Stimulated activated CD4-positive, alpha-beta T cell treated with anti-CD3 and anti-CD28 coated beads, Interleukin-4, amount 100 ng/mL, for 24 hours (primary cell): ENCODE measurements at regions not wholly inside any gene's neighbourhood (a gene's known extent, or its start where the extent isn't known, plus 50 kb on each side); places are given as distances from the start of the nearest gene placed in this dataset.

ENCODE experiments used
- DNase-seq: peaks from one replicate; pipeline ENCODE4 v3.0.0-alpha.2; 2020

DNA sequence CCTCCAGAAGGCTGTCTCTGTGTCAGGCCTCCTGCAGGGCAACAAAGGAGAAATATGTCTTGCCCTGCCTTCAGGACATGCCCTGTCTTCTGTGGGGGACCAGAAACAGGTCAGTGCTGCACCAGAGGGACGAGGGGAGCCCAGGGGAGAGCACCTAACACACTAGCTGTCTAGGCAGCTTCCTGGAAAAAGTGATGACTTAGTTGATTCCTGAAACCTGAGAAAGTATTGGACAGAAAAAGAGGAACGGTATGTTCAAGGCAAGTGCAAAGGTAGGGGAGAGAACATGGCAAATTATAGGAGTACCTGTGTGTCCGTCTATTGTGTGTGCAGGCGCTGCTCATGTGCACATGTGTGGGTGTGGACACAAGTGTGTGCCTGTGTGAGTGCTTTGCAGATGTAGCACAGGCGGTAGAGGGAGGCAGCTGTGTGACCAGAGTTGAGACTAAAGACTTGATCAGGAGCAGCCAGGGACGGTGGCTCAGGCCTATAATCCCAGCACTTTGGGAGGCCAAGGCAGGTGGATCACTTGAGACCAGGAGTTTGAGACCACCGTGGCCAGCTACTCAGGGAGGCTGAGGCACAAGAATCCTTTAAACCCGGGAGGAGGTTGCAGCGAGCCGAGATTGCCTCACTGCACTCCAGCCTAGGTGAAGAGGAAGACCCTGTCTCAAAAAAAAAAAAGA is 119.5 kb downstream of the GYPC start:
- no peak for DNase-seq

DNA sequence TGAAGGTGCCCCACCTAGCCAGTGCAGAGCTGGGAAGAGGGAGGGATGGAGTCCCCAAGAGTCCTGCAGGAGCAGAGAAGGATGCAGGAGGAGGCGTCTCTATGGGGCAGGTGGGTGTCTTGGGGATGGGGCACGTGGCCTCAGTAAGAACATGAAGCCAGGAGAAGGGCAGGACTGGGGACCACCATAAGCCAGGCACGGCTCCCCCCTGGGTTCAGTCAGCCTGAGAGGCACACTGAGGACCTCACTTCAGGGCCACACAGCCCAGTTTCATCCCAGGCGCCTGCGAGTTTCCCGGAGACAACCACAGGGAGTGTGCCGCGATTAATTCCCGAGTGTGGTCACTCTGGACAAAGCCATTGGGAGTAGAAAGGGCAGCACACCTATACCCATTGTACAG is 120.3 kb downstream of the GYPC start:
- DNase-seq, result no peak

DNA sequence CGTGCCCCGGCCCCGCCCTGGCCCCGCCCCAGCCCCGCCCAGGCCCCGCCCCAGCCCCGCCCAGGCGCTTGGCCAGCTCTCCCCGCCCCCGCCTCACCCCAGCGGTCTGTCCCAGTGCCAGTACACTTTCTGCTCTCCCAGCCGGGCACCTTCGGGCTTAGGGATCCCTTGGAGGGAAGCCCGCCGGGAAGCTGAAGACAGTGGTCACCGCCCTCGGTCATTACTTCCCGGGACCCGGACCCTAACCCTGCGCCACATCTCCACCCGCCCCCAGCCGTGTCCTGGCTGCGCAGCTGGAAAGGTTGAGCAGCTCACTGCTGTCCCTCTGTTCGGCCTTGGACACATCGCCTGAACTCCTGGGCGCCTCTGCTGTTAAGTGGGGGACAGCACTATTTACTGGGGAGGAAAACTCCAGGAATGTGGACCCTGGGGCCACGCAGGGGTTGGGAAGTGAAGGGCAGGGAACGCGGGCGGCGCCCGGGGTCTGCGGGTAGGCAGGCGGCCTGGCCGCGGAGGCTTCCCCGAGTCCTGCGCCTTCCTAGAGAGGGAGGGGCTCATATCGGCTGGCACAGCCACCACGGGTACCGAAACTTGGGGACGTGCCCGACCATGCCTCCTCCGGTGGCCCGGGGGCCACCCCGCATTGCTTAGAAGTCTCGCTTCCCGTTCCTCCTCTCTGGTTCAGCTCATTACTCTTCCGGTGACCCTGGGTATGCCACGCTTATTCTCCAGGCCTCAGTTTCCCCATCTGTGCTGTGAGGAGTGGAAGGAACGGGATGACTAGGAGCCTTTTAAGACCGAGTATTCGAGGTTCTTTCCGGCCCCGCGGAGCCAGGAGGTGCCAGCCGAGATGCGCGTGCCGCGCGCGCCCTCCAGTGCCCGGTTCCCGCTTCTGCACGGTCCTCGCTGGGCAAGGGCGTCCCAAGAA is 121.0 kb downstream of the GYPC start:
- peak; percentile 80 for DNase-seq

DNA sequence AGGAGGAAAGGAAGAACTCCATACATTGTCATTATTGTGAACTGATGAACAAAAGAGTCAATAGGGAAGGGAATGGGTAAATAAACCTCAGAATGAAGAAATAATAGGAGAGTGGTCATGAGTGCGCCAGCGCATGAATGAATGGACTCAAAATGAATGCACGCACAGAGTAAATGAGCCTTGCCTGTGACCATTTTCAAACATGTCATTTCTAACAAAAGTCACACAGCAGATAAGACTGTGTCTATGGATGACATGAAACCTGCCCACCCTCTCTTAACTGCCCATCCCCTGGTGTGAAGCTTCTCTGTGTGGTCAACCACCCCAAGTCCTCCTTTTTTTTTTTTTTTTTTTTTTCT is 121.1 kb upstream of the TEX51 start:
- DNase-seq, result no peak

DNA sequence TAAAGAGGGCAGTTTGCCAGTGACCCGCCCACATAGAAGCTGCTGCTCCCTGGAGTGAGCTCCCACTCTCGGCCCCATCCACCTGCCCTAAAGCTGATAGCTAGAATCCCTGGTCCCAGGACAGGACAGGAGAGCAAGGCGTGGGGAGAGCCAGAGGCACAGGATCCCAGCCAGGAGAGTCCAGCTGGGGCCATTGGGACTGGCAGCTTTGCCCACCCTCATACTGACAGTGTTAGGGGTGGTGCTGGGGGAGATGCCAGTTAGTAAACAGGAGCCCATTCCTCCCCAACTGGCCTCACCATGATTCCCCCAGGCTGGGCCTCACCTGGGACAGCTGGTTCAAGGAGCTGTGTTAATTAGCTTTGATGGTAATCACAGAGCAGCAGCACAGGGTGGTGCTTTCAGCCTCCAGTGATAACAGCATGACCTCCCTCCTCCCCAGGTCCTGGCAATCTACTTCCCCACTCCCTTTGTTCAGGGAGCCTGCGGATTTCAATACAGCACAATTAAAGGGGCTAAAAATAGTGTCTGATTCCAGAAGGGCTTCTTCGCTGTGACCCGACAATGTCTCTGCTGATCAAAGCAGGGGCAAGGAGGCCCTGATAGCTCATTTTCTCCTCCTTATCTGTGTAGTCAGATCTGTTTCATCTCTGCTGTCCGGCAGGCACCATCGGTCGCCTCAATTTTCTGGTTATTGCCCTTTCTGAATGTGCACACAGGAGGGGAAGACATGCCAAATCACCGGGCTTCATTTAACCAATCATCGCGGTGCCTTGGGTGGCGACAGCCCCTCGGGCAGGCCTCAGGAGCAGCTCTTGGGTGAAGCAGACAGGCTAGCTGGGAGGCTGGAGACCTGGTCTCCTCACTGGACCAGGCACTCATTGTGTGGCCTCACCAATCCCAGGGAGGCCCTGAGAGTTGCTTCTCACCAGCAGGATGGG is 119.9 kb upstream of the TEX51 start:
- no peak for DNase-seq

DNA sequence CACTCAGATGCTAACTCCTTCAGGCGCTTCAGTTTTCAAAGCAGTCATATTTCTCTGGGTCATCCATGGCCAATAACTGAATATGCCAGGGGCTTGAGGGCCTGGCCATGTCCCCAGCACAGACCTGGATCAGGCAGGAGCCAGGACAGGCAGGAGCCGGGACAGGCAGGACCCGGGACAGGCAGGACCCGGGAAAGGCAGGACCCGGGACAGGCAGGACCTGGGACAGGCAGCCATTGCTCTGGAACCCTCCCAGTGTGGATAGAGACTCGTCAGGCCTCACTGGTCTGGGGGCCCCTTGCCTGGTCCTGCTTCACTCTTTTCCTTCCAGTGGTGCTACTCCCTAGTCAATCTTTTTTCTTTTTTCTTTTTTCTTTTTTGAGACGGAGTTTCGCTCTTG is 117.5 kb upstream of the TEX51 start:
- no peak for DNase-seq

DNA sequence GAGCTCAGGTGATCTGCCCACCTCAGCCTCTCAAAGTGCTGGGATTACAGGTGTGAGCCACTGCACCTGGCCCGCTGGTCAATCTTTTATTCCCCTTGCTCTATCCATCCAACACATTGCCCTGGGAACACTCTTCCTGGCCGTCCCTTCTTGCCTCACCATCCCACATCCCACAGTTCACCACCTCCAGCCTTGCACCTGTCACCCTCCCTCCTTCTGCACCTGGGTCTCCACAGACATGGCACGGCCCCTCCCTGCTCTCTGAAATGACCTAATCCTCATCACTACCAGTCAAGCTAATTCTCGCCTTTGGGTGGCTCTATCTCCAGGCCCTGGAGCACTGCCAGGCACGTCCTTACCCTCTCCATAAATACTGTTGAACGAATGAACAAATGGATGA is 116.9 kb upstream of the TEX51 start:
- no peak for DNase-seq

DNA sequence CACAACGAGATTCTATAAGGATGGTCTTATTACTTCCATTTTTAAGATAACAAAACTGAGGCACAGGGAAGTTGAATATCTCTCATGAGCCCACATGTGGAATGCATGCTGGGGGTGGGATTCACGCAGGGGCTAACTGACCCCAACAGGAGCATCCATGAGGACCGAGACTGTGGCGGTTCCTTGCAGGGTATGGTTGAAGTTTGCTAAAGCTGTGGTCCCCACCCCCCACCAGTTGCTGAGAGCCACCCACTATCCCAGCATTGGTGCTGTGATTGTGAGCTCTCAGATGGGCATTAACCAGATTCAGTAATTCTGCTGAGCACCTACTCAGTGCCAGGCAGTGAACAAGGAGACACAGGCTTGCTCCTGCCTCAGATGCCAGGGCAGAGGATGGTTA is 116.0 kb upstream of the TEX51 start:
- no peak for DNase-seq

DNA sequence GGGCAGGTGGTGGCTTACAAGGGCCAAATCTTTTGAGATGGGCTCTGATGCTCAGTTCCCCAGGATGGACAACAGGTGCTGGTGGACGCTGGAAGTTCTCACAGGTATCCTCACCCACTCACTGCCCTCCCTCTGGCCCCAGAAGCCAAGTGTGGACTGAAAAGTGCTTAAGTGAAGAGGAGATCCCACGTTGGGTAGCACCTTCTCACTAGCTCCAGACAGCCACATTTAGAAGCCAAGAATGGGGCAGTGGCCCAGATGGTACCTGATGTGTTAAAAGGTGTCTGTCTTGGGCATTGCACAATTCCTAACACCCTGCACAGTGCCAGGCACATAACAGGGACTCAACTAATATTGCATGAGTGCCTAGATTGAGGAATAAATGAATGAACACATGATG is 115.3 kb upstream of the TEX51 start:
- DNase-seq, result no peak

DNA sequence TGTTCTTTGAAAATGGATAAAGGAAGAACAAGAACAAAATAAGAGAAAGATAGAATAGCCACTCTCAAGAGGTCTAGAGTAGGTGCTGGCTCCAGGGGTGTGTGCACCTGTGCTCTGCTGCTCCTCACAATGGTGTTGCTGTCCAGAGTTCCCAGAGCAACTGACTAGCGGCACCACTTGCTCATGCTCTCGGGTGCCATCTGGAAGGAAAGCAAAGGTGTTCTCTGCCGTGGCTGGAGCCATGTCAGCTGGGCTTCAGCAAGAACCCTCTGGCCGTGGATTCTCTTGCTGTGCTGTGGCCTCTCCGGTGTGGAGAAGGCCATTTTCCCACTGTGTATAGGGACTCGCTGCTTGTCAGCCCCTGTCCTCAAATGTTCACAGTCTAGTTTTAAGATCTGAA is 114.6 kb upstream of the TEX51 start:
- no peak for DNase-seq

DNA sequence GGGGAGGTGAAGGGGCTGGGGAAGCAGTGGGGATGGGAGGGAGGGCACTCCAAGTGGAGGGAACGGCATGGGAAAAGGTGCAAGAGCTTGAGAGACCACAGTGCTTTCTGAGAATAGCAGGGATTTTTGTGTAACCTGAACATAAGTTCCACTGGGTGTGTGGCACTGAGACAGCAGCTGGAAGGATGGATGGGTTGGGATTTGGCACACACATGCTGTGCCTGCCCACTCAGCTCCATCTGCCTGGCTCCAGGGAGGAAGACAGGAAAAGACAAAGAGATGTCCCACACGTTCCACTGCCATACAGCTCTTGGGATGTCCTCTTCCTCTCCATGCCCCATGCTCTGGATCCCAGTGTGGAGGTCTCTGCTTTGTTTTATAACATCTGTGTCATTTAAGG is 114.1 kb upstream of the TEX51 start:
- no peak for DNase-seq

DNA sequence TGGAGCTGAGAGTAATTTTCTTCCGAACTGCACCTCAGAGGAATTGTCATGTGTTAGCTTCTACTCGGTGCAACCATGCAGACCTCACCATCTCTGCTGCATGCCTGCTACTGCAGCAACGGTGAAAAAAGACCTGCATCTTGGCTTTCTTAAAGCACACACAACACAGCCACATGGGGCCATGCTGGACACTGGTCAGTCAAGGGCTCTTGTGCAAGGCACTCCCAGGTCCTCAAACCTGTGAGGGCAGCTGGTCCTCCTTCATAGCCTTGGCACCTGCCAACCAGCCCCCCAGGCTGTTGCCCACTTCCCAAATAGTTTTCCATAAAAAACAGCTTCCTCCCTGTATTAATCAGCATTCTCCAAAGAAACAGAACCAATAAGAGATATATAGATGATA is 113.5 kb upstream of the TEX51 start:
- DNase-seq, result no peak

DNA sequence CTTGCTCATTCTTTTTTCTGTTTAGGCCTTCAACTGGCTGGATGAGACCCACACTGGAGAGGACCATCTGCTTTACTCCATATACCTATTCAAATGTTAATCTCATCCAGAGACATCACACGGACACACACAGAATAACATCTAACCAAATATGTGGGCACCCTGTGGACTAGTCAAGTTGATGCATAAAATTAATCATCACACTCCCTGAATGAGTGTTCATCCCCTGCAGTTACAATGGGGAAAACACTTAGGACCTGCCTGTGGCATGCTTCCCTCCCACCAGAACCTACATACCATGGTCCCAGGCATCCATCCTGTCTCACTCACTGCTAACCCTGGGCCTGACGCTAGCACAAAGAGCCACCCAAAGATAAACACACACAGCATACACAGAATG is 112.8 kb upstream of the TEX51 start:
- no peak for DNase-seq

DNA sequence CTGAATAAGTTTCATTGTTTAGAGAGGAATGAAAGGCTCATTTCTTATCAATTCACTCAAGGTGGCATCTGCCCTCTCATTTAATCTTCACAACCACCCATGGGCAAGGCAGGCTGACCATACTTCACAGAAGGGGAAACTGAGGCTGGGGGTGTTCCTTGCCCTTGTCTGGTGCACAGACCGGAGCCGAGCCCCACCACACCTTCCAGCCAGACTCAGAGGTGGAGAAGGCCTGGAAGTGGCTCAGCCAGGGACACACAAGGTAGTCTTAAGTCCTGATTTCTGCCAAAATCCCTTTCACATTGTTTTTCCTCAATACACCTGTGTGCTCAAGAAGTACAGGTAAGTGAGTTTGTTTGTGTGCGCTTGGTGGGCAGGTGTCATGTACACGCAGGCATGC is 111.9 kb upstream of the TEX51 start:
- DNase-seq, result no peak

DNA sequence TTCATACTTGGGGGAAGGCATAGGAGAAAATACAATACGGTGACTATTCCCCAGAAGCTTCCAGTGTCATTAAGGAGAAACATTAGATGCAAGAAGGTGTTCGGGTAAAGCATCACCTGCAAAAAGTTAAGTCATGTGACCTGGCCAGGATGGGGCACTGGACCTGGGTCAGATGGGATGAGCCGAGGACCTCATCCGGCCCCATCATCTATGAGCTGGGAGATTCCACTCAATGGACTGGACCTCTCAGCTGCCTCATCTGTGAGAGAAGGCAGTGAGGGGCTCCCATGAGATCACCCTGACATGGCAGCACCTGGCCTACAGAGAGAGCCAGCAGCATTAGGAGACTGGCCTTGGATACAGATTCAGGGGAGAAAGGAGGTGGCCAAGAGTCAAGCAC is 111.4 kb upstream of the TEX51 start:
- no peak for DNase-seq

DNA sequence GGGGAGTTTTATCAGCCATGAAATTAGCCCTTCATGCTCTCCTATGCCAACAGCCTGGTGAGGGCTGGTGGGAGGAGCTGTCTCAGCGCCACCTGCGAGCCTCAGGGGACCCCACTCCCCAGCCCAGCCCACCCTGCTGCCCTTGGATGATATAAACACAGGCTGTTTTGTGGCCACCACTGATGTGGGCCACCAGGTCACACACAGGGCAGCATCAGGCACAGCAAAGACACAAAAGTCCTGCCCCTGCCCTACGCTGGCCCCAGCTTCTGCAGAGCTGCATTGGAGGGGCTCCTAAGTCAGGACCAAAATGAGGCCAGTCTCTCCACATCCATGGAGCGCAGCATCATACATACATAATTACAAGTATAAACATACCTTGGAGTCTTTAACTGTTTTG is 110.6 kb upstream of the TEX51 start:
- no peak for DNase-seq

DNA sequence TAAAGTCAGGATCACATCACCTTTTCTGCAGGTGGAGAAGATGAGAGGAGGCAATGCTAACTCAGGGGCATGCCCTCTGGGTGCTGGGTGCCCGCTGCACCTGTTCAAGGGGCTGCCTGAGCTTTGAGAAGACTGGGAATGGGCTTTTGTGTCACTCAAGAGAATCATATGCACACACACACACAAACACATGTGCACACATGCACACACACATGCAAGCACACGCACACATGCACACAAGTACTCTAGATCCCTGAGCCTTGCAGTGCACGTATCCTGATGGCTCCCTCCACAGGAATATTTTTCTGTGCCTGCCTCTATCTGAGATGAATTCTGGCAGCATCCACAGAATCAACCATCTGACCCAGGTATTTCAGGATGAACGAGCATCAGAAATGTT is 110.0 kb upstream of the TEX51 start:
- no peak for DNase-seq

DNA sequence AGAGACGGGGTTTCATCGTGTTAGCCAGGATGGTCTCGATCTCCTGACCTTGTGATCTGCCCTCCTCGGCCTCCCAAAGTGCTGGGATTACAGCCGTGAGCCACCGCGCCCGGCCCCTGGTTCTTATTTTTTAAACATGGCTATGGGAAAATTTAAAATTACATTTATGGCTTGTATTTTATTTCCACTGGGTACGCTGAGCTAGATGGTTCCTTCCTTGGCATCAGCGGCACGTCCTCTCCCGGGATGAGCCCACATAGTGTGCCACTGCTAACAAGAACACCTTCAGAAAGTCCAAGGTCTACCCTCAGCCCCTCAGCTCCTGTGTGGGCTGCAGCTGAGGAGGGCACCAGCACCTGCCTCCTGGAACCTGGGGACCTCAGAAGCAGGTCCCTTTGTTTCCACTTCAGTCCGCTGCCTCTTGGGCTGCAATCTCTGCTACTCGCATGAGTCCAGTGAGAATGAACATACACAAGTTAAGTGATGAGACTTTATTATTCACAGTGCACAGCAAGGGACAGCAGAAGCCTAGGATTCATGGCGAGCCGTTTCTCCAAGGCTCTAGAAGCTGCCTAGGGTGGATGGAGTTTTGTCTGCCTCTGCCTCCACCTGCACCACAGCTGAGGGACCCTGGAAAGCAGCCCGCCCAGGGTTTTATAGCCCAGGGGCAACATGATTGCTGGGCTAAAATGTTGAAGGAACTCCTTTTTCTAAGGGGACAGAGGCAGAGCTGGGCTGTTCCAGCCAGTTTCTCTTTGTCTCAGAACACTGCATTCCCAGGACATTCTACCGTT is 107.5 kb upstream of the TEX51 start:
- DNase-seq, result no peak

DNA sequence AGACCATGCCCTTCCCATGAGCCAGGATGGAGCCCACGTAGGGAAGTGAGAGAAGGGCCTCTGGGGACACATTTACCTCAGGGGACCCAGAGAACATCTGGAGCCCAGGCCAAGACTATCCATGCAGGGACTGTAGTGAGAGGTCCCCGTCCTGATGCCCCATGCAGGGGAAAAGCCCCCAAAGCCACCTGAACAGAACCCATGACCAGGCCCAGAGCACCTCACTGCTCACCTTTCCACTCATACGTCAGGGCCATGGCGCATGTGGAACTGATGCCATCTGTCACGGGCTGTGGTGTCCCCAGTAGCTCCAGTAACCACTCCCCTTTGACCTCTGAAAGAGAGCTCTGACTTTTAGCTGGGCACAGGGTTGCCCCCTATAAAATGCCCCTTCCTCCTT is 106.5 kb upstream of the TEX51 start:
- no peak for DNase-seq

DNA sequence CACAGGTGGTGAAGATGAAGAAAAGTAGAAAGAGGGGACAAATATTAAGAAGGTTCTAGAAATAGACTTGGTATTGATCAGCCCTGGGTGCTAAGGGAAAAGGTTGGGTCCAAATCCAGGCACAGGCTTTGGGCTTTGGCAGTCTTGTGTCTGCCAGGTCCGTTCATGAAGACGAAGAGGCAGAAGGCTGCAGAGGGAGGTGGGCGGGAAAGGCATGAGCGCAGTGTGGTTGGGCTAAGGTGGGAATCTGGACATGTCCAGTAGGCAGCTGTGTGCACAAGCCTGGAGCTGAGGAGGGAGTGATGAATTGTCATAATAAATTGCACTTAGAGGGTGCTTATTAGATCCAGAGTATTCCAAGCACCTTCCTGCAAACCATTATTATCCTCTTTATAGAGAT is 105.7 kb upstream of the TEX51 start:
- no peak for DNase-seq

DNA sequence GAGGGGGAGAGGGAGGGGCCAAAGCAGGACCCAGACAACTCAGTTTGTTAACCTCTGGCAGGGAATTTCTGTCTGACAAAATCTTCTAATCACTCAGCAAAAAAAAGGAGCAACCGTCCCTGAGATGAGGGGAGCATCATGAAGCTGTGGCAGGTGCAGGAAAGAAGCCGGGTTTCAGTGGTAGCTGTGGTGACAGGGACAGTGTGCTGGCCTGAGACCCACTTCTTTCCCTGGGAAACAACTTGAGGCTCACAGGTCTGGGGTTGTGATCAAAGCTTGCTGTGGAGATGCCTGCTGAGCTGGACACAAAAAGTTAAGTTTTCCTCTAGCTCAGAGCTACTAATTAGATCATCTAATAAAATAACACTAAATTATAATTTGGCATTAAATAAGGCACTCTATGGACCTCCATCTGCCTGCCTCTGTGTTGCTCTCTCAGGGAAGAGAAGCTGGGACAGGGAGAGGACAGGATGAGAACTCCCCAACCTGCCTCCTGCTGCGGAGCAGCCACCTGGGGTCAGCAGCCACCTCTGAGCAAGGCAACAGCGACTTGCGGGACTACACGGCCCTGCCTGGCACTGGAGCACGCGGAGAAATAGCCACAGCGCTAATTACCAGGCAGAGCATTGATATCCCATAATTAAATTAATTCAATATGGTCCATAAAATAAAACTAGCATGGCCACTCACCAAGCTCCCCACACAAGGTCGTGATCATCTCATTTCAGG is 104.6 kb upstream of the TEX51 start:
- no peak for DNase-seq

DNA sequence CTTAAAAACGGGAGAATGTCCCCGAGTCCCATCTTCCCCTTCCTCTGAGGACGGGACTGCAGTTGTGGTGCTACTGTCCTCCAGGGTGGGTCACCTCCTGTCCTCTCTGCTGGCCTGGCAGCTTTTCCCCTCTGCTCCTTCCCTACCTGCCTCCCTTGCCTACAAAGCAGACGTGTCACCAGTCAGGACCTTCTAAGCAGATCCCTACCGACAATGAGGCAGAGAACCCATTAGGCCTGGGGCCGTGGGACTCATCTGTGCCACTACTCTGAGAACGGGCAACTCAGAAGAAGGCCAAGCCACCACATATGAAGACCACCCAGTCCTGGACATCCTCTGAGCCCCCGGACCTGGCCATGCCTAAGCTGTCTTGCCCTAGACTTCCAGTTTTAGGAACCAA is 103.0 kb upstream of the TEX51 start:
- DNase-seq, result no peak
